ENCODE measurements at regions not wholly inside any gene's neighbourhood (a gene's known extent, or its start where the extent isn't known, plus 50 kb on each side); places are given as distances from the start of the nearest gene placed in this dataset.

DNA sequence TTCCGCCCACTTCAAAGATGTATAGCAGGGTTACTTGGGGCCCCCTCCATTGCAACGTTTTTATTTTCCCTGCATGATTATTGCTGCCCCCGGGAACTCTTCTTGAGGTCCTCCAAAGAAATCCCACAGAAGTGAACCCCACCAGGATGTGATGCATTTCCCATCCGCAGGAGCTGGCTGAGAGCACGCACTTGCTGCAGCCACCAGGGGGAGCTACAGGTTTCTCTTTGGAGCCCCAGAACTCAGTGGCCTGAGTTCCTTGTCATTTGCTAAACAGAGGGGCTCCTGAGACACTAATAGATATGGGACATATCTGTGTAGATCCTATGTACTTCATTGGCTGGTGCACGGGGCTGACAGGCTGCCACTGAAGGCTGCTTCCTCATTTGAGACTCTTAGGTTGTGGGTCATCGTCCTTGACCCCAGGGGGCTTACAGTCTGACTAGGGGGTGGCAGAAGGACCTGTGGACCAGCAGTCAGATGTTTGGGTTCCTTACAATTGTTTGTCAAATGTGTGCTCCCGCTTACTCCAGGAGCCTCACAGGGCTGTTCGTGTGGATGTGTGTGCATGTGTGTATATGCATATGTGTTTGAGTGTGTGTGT is 52.3 kb upstream of the ENO4 start:
- Histone ChIP-seq H2AFZ (ENCODE audit: low read length) (no peak overlapping the region), H3K4me1 (ENCODE audit: insufficient read depth, low read length) (no peaks in the 10 kb centered on the region), H3K79me2 (ENCODE audit: insufficient read depth, low read length) (no peaks in the 10 kb centered on the region), H3K4me2 (ENCODE audit: low read depth, low read length) (no peak overlapping the region), H3K36me3 (replicated peaks in 1 of 2; ENCODE audit: control insufficient read depth in 1 of 2, insufficient read depth in 2 of 2, low read length in 2 of 2) (no peaks in the 10 kb centered on the region), H4K20me1 (ENCODE audit: insufficient read depth, low read length) (no peaks in the 10 kb centered on the region), H3K9ac (ENCODE audit: insufficient read depth, low read depth, low read length) (no peak overlapping the region), H3K27me3 (ENCODE audit: control insufficient read depth in 1 of 2, insufficient read depth in 2 of 2, low read length in 2 of 2) (peaks cover 0 to 1% of the 10 kb centered on the region in 2 experiments; a peak in 2 of 5 replicates), H3K27ac (ENCODE audit: extremely low read length, insufficient read depth, low read length) (no peak overlapping the region), H3K4me3 (replicated peaks in 1 of 3; ENCODE audit: insufficient read depth in 1 of 3, low read depth in 2 of 3, low read length in 3 of 3) (no peak overlapping the region), H3K9me3 (ENCODE audit: low read length) (no peaks in the 10 kb centered on the region)
- peak; percentile 82 for TF ChIP-seq RAD21 (CRISPR knock-in tag; IDR thresholded peaks at IDR 0.05)
- no peak for TF ChIP-seq DZIP1 (CRISPR knock-in tag; IDR thresholded peaks at IDR 0.05)
- TF ChIP-seq KDM2A (CRISPR knock-in tag; IDR thresholded peaks at IDR 0.05; ENCODE audit: borderline replicate concordance, low read depth) = 0 out of 2 replicates have a peak, but pooled peaks have one; percentile 24
- TF ChIP-seq, protein P1, sequence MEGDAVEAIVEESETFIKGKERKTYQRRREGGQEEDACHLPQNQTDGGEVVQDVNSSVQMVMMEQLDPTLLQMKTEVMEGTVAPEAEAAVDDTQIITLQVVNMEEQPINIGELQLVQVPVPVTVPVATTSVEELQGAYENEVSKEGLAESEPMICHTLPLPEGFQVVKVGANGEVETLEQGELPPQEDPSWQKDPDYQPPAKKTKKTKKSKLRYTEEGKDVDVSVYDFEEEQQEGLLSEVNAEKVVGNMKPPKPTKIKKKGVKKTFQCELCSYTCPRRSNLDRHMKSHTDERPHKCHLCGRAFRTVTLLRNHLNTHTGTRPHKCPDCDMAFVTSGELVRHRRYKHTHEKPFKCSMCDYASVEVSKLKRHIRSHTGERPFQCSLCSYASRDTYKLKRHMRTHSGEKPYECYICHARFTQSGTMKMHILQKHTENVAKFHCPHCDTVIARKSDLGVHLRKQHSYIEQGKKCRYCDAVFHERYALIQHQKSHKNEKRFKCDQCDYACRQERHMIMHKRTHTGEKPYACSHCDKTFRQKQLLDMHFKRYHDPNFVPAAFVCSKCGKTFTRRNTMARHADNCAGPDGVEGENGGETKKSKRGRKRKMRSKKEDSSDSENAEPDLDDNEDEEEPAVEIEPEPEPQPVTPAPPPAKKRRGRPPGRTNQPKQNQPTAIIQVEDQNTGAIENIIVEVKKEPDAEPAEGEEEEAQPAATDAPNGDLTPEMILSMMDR (CRISPR knock-in tag; IDR thresholded peaks at IDR 0.05) = peak; percentile 88
- TF ChIP-seq SMC3 (IDR thresholded peaks at IDR 0.05; ENCODE audit: low read length) = peak; percentile 97
- no peak for TF ChIP-seq ZNF777 (CRISPR knock-in tag; IDR thresholded peaks at IDR 0.05)
- no peak for TF ChIP-seq KLF11 (CRISPR knock-in tag; IDR thresholded peaks at IDR 0.05)
- TF ChIP-seq YY1 (IDR thresholded peaks at IDR 0.05; ENCODE audit: insufficient read depth, insufficient replicate concordance, low read depth, low read length) = peak; percentile 34
- TF ChIP-seq NCOA5 (CRISPR knock-in tag; IDR thresholded peaks at IDR 0.05) = no peak
- TF ChIP-seq STAG1 (CRISPR knock-in tag; IDR thresholded peaks at IDR 0.05) = peak; percentile 91
- TF ChIP-seq SP1 (IDR thresholded peaks at IDR 0.05) = no peak
- no peak for TF ChIP-seq SP1 (CRISPR knock-in tag; IDR thresholded peaks at IDR 0.05)
- 0 out of 2 replicates have a peak, but pooled peaks have one; percentile 16 for TF ChIP-seq SMAD3 (CRISPR knock-in tag; IDR thresholded peaks at IDR 0.05)
- peak; percentile 49 for TF ChIP-seq XRCC5 (optimal IDR thresholded peaks at IDR 0.05; ENCODE audit: low read length)
- TF ChIP-seq AKAP8 (CRISPR knock-in tag; IDR thresholded peaks at IDR 0.05) = no peak
- no peak for TF ChIP-seq PATZ1 (CRISPR knock-in tag; IDR thresholded peaks at IDR 0.05)
- ChIA-PET CTCF (ENCODE audit: low intra/inter-chr PET ratio, low total read pairs) (interaction anchor here (0.7 to 5.6 kb wide), 4 partner anchors 278 to 382 kb away, joined by 4 to 76 read pairs (median 32); no protein-coding TSS in a partner anchor), POLR2A (no interaction called here)
- ATAC-seq (peak; percentile 96), FAIRE-seq (peak; percentile 46), DNase-seq (ENCODE audit: low spot score) (peak; percentile 60)
- intact Hi-C loops (cut with micrococcal nuclease; ENCODE audit: unreplicated experiment) (loop anchor here (1.0 kb wide), 2 partner anchors 368 to 378 kb away; no protein-coding TSS in a partner anchor), in situ Hi-C loops (cut with HindIII; ENCODE audit: extremely low pct_ligation_motif_present, low pct_unique_long_range_greater_than_20kb) (loop anchor here (5.0 kb wide), 1 partner anchor 370 kb away; no protein-coding TSS in a partner anchor)
- no TSS peak for BruUV-seq (replicated peaks)
- WGBS (ENCODE audit: low lambda C conversion rate) = 2% methylated on average over 8 of the region's 9 CpGs
